Panc1 (cell line): ENCODE measurements at regions not wholly inside any gene's neighbourhood (a gene's known extent, or its start where the extent isn't known, plus 50 kb on each side); places are given as distances from the start of the nearest gene placed in this dataset.

Experiments used
- ATAC-seq: fragments of 200-7000 bp; cut with Tn5 transposase; 2 replicates; pipeline ENCODE4 v1.9.1; 2020; ENCODE audit warnings: mild to moderate bottlenecking, moderate library complexity
- BruUV-seq: library from RNA; stranded (reverse); fragments of 400-500 nt; replicated peaks from 2 replicates; lab custom pipeline; 2021; lab: Mats Ljungman, UMichigan
- CTCF ChIA-PET: fragments of 300-600 bp; sonication (Branson Sonifier 250); formaldehyde crosslinking; loops from one replicate; lab custom pipeline; 2022; ENCODE audit warnings: antibody characterized with exemption; lab: Charles Lee
- POLR2A ChIA-PET: fragments of 300-600 bp; sonication (Branson Sonifier 250); formaldehyde crosslinking; loops from one replicate; lab custom pipeline; 2022; ENCODE audit warnings: antibody characterized with exemption; lab: Charles Lee
- DNase-seq: peaks from one replicate; pipeline ENCODE4 v3.0.0-alpha.2; 2010; ENCODE audit warnings: low read depth, low spot score
- H3K27ac ChIP-seq: 2 replicates; pipeline ENCODE4 v1.5.1; 2011; ENCODE audit warnings: mild to moderate bottlenecking, low read length, inconsistent platforms
- H3K27me3 ChIP-seq: fragments of 200-500 bp; sonication (Bioruptor generic); 2 replicates; pipeline ENCODE4 v1.6.0; 2014; ENCODE audit warnings: low read length, inconsistent platforms; ENCODE audit not compliant: control insufficient read depth, insufficient read depth
- H3K36me3 ChIP-seq: fragments of 200-500 bp; sonication (Bioruptor generic); 2 replicates; pipeline ENCODE4 v1.5.1; 2014; ENCODE audit warnings: inconsistent platforms, mild to moderate bottlenecking, low read length, moderate library complexity; ENCODE audit not compliant: control insufficient read depth, insufficient read depth
- H3K4me1 ChIP-seq: 2 replicates; pipeline ENCODE4 v1.5.1; 2011; ENCODE audit warnings: inconsistent platforms, mild to moderate bottlenecking, low read length, moderate library complexity; ENCODE audit not compliant: control insufficient read depth, insufficient read depth
- H3K4me3 ChIP-seq, 2 experiments: 2 replicates each; pipeline ENCODE4 v1.5.1; 2011 to 2012; ENCODE audit warnings: low read depth in 2 of 2, low read length in 2 of 2, mild to moderate bottlenecking in 2 of 2, inconsistent platforms in 1 of 2, moderate library complexity in 1 of 2
- H3K9me3 ChIP-seq: fragments of 200-500 bp; sonication (Bioruptor generic); 2 replicates; pipeline ENCODE4 v1.5.1; 2014; ENCODE audit warnings: low read depth, mild to moderate bottlenecking, inconsistent platforms, low read length, moderate library complexity; ENCODE audit not compliant: control insufficient read depth, insufficient read depth
- POLR2AphosphoS5 ChIP-seq: IDR thresholded peaks from 2 replicates; pipeline ENCODE4 v1.6.1; 2012; ENCODE audit warnings: mild to moderate bottlenecking, low read depth, low read length, moderate library complexity
- SIN3A ChIP-seq: IDR thresholded peaks from 2 replicates; pipeline ENCODE4 v1.6.1; 2012; ENCODE audit warnings: low read depth, mild to moderate bottlenecking, low read length, moderate library complexity, borderline replicate concordance; ENCODE audit not compliant: insufficient read depth
- TCF7L2 ChIP-seq: IDR thresholded peaks from 2 replicates; pipeline ENCODE4 v1.6.1; 2011; ENCODE audit warnings: mild to moderate bottlenecking, low read depth, low read length, inconsistent platforms
- in situ Hi-C: cut with HindIII; loops from 2 replicates; pipeline ENCODE4 v1.10.0; 2016; ENCODE audit warnings: low sequenced_read_pairs, low pct_unique_long_range_greater_than_20kb
- intact Hi-C: fragments of 100-400 bp; cut with micrococcal nuclease; formaldehyde crosslinking; loops from one replicate; pipeline ENCODE4 v1.10.0; 2022; ENCODE audit not compliant: unreplicated experiment
- TF ChIP-seq, protein P1 (sequence below): fragments of 450-650 bp; IDR thresholded peaks from 2 replicates; pipeline ENCODE4 v1.5.1; 2017; ENCODE audit warnings: mild to moderate bottlenecking
- TF ChIP-seq, protein P2 (sequence below), 2 experiments: IDR thresholded peaks; 2 replicates each; pipeline ENCODE4 v1.6.1; 2011 to 2012; ENCODE audit warnings: low read depth in 2 of 2, control low read depth in 1 of 2, low read length in 1 of 2, mild to moderate bottlenecking in 1 of 2, moderate library complexity in 1 of 2; ENCODE audit not compliant: insufficient read depth in 1 of 2

DNA sequence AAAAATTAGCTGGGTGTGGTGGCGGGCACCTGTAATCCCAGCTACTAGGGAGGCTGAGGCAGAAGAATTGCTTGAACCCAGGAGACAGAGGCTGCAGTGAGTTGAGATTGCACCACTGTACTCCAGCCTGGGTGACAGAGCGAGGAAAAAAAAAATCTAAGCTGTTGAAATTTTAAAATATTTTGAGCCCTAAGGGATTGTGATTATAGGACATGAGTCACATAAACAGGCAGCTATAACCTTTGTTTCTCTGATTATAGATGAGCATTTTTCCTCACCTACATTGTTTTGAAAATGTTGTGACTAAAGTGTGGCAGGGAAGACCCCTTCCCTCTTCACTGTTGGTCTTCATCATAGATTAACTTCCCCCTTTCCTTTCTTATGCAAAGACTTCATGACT, 135.5 kb downstream of the MGAT5B start:
- Histone ChIP-seq H3K36me3 (no peaks in the 10 kb centered on the region), H3K9me3 (no peaks in the 10 kb centered on the region), H3K27me3 (no peaks in the 10 kb centered on the region), H3K4me3 (no peak overlapping the region), H3K27ac (no peak overlapping the region), H3K4me1 (peaks cover 10% of the 10 kb centered on the region)
- TF ChIP-seq, protein P1, sequence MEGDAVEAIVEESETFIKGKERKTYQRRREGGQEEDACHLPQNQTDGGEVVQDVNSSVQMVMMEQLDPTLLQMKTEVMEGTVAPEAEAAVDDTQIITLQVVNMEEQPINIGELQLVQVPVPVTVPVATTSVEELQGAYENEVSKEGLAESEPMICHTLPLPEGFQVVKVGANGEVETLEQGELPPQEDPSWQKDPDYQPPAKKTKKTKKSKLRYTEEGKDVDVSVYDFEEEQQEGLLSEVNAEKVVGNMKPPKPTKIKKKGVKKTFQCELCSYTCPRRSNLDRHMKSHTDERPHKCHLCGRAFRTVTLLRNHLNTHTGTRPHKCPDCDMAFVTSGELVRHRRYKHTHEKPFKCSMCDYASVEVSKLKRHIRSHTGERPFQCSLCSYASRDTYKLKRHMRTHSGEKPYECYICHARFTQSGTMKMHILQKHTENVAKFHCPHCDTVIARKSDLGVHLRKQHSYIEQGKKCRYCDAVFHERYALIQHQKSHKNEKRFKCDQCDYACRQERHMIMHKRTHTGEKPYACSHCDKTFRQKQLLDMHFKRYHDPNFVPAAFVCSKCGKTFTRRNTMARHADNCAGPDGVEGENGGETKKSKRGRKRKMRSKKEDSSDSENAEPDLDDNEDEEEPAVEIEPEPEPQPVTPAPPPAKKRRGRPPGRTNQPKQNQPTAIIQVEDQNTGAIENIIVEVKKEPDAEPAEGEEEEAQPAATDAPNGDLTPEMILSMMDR, result no peak
- no peak for ATAC-seq
- POLR2A ChIA-PET, result no interaction called here
- CTCF ChIA-PET, result interaction anchor here (0.6 to 0.7 kb wide), 3 partner anchors 63 to 127 kb away, joined by 3 to 4 read pairs (median 3); no protein-coding TSS in a partner anchor
- intact Hi-C loops, result no loop called here
- BruUV-seq, result no TSS peak
- in situ Hi-C loops, result no loop called here
- DNase-seq, result no peak

DNA sequence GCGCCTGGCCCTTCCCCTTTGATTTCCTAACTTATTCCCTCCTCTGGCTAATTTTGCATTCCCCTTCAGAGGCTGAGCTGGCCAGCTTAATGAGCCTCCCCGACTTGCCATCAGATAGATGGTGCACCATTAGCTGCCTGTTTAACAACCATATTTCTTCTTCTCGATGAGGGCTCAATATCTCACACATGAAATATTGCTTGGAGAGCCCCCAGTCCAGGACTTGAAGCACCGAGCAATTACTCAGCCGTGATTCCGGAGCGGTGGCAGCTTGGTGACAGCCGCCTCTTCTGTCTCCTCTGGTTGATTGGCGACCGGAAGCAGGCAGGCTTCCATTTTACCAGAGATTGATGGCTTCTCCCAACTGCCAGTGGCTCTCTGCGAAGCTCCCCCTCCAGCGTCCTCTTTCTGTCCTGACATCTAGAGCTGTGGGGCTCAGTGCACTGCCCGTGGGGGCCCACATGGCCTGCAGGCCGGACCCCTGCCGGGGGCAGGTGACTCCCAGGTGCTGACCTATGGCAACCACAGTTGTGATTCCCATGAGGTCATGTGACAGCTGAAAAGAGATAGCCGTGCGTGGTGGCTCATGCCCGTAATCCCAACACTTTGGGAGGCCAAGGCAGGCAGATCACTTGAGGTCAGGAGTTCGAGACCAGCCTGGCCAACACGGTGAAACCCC, 133.7 kb upstream of the SEC14L1 start:
- no peak for ATAC-seq
- POLR2A ChIA-PET, result no interaction called here
- no peak for DNase-seq
- no TSS peak for BruUV-seq
- Histone ChIP-seq H3K27me3 (no peaks in the 10 kb centered on the region), H3K9me3 (peaks cover 11% of the 10 kb centered on the region; the same call in 1 of the 2 replicates), H3K36me3 (no peaks in the 10 kb centered on the region), H3K4me1 (peaks cover 8% of the 10 kb centered on the region), H3K27ac (no peak overlapping the region), H3K4me3 (no peak overlapping the region)
- TF ChIP-seq, protein P2, sequence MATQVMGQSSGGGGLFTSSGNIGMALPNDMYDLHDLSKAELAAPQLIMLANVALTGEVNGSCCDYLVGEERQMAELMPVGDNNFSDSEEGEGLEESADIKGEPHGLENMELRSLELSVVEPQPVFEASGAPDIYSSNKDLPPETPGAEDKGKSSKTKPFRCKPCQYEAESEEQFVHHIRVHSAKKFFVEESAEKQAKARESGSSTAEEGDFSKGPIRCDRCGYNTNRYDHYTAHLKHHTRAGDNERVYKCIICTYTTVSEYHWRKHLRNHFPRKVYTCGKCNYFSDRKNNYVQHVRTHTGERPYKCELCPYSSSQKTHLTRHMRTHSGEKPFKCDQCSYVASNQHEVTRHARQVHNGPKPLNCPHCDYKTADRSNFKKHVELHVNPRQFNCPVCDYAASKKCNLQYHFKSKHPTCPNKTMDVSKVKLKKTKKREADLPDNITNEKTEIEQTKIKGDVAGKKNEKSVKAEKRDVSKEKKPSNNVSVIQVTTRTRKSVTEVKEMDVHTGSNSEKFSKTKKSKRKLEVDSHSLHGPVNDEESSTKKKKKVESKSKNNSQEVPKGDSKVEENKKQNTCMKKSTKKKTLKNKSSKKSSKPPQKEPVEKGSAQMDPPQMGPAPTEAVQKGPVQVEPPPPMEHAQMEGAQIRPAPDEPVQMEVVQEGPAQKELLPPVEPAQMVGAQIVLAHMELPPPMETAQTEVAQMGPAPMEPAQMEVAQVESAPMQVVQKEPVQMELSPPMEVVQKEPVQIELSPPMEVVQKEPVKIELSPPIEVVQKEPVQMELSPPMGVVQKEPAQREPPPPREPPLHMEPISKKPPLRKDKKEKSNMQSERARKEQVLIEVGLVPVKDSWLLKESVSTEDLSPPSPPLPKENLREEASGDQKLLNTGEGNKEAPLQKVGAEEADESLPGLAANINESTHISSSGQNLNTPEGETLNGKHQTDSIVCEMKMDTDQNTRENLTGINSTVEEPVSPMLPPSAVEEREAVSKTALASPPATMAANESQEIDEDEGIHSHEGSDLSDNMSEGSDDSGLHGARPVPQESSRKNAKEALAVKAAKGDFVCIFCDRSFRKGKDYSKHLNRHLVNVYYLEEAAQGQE (IDR thresholded peaks at IDR 0.05; ENCODE audit: insufficient read depth in 1 of 2, low read depth in 2 of 2, low read length in 1 of 2), result no peak
- in situ Hi-C loops, result no loop called here
- CTCF ChIA-PET, result interaction anchor here (0.5 to 1.7 kb wide), 2 partner anchors 39 to 49 kb away, joined by 3 to 6 read pairs; no protein-coding TSS in a partner anchor
- intact Hi-C loops, result no loop called here

DNA sequence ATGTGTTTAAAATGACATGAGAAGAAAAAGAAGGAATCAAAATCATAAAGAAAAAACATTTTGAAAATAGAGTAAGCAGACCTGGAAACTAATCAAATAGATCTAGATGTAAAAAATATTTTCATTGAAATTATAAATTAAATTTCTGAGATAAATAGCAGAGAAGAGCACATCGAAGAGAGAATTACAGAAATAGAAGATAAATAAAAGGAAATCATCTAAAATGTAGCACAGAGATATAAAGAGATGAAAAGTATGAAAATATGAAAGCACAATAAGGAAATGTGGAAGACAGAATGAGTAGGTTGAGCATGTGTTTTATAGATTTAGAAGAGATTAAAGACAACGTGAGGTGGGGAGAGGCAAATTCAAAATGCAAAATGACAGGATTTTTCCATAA, 130.9 kb upstream of the SEC14L1 start:
- Histone ChIP-seq H3K4me1 (no peaks in the 10 kb centered on the region), H3K9me3 (peaks cover 11% of the 10 kb centered on the region; the same call in 1 of the 2 replicates), H3K4me3 (no peak overlapping the region), H3K36me3 (no peaks in the 10 kb centered on the region), H3K27ac (no peak overlapping the region), H3K27me3 (no peaks in the 10 kb centered on the region)
- ATAC-seq, result no peak
- ChIA-PET POLR2A (interaction anchor here (0.7 kb wide), 1 partner anchor 132 kb away, joined by 11 read pairs; no protein-coding TSS in a partner anchor), CTCF (no interaction called here)
- no peak for DNase-seq
- TF ChIP-seq, protein P2 (IDR thresholded peaks at IDR 0.05; ENCODE audit: insufficient read depth in 1 of 2, low read depth in 2 of 2, low read length in 1 of 2), result no peak
- no peak for TF ChIP-seq POLR2AphosphoS5
- no peak for TF ChIP-seq TCF7L2
- TF ChIP-seq, protein P1, result no peak
- no peak for TF ChIP-seq SIN3A
- intact Hi-C loops (loop anchor here (5.0 kb wide), 1 partner anchor 47 kb away; no protein-coding TSS in a partner anchor), in situ Hi-C loops (no loop called here)
- BruUV-seq, result no TSS peak
